Amniotic epithelial cell (primary cell): ENCODE measurements at regions not wholly inside any gene's neighbourhood (a gene's known extent, or its start where the extent isn't known, plus 50 kb on each side); places are given as distances from the start of the nearest gene placed in this dataset.
"Not testable (repeated sequence)": the region's sequence is repeated elsewhere in the genome, so short reads cannot be mapped to it uniquely, and the experiment has no call there.

Experiments used
- DNase-seq: peaks from one replicate; pipeline ENCODE4 v3.0.0-alpha.2; 2010; ENCODE audit warnings: low read depth

DNA sequence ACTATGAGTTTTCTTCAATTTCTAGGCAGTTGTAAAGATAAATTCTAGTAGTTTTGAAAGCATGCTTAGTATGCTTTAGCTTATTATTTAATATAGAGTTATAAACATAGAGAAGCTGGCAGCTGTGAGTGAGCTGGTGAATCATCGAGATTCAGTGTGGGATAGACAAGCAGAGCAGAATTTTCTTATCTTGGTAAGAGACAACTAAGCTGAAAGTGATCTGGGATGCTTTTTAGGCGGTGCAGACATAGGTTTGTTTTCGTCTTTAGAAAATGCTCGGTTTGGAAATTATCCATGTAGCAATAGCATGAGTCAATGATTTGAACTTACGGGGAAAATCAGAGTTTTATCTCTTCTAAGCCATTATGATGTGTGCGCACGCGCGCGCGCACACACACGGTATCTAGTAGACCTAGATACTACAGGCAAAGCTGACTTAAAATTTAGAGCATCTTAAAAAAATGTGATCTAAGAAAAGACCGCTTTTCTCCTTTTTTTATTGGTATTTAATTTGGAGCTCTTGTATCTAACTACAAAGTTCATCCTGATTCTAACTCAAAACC, 128.3 kb upstream of the MAP3K7 start:
- peak; percentile 97 for DNase-seq

DNA sequence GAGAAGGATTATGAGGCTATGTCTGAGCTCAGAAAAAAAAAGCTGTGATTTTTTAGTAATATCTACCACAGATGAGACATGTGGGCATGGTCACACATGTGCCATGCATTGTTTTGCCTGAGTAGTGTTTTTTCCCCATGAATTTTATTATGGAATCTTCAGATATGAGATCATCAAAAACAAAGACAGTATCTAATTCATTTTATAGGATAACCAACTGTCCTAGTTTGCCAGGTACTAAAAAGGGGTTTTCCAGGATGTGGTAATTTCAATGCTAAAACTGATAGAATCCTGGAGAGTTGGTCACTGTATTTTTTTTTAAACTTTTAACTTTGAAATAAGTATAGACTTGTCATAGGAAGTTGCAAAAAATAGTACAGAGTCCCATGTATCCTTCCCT, 127.4 kb upstream of the MAP3K7 start:
- DNase-seq, result peak; percentile 10

DNA sequence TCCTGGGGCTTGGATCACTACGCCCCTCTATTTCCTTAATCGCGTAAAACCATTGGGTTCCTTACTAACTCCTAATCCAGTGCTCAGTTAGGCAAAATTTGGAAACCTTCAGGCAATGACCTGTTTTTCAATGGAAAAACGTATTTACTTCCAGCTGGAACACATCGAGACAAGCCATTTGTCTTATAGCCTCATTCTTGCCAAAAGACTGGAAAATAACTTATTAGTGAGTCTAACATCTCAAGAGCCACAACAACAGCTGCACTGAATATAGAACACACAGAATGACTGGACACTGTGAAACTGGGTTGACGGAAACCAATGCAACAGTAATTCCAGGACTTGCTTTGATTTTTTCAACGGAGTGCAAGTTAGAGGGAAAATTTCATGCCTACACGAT, 125.2 kb upstream of the MAP3K7 start:
- peak; percentile 17 for DNase-seq

DNA sequence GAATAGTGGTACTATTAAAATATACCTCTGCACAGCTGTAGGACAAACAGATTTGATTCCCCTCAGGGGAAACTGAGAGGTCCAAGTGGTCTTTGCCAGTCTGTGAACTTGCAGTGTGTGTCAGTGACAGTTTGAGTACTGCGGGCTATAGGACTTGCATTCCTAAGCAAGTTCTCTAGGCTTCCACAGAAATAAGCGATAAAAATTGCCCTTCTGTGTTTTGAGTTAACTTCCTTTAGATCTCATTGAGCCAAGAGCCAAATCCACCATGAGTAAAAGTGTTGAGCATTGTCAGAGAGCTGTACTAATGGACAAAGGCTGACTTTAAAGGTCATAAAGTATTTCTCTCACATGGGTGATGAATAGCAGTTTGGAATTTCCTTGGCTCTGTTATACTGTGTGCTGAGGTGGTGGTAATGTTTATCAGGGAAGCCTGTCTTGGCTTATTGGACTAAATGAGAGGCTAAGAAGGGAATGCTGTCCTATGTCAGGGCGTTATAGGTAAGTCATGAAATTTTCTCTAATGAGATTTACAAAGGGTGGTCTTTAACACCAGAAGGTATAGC, 122.6 kb upstream of the MAP3K7 start:
- DNase-seq, result no peak

DNA sequence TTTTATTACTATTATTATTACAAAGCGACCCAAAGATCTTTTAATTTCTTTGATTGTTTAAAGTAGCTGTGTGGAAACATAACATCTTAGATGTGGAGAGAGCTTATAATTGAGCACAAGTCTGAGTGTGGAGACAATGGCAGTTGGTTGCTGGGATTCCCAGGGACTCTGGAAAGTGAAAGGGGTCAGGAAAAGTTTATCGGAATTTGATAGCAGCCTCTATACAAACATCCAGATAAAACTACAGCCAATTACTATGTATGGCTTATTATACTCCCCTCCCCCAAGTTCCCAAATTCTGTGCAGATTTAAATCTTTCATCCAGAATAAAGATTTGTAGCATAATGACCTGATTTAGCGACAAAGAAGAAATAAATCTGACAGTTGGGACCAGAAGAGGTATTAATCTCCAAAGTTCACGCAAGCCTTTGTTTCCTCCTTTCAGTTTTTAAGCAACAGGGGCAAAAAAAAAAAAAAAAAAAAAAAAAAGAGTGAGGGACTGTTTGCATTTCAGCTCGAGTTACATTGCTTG, 121.4 kb upstream of the MAP3K7 start:
- DNase-seq, result no peak

DNA sequence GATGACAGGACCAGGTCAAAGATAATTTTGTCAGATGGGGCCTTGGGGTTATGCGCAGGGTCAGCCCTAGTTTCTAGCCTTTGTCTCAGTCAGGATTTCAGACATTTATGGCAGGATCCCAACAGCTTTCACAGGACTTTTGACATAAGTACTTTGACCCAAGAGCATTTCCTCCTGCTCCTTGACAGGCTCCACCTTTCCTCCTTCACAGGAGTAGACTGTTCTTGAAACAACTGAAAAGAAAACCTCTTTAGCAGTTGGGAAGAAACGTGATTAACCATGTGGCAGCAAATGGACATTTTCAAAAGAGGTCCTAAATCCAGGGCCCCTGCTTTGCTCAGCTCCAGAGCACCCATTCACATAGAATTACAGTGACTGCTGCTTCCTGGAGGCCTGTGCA, 120.4 kb upstream of the MAP3K7 start:
- no peak for DNase-seq

DNA sequence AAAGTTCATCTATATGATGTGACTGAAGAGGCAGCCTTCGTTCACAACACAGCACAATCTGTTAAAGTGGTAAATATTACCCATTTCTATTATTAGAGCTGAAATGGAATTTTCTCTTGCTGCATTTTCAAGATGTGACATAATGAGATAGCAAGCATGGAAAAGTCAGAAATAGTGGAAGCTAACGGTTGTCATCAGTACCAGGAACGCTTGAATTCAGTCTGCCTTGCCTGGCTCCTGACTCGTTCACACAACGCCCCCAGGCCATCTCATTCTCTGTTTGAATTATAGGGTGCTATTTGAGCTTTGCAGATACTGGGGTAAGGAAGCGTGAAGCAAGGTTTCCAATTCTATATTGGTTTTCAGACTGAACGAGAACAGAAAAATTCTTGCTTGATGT, 116.5 kb upstream of the MAP3K7 start:
- DNase-seq, result no peak

DNA sequence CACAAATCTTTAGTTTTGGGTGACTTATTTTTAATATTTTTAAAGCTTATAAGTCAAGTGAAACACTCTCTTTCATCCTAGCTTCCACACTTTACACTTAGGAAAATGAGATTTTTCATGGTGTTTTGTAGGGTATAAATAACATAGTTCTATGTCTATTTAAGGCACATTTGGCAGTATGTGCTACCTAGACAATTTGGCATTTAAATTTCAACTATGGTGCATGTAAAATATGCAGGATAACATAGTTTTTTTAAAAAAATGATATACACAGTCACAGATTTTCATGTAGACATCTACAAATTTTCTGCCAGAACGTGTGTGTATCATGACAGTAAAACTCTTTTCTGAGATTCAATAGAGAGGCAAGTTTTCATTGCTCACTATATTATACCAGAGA, 115.1 kb upstream of the MAP3K7 start:
- DNase-seq, result no peak

DNA sequence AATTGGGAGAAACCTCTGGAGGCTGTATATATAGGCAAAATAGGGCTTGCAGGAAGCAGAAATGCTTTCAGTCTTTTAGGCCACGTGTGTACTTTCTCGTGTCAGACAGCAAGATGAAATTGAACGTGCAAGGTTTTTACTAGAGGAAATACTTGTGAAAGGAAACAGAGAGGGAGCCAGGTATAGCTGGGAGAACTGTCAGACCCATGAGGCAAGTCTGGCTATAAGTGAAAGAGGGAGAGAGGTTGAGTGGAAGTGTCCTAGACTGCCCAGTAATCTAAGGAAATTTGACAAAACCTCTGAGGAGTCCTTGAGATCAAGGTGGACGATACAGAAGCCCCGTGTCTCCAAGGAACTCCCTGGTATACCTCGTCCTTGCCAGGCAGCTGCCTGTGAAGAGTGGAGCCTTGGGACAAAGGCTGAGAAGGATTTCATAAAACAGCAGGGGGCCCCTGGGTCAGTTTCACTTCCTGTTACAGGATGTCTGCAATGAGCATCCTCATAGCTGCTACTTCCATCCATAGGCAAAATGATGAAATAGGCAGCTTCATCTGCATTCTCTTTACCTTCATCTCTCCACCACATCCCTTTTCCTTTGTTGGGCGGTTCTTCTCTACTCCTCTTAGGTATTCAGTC, 114.4 kb upstream of the MAP3K7 start:
- DNase-seq, result no peak

DNA sequence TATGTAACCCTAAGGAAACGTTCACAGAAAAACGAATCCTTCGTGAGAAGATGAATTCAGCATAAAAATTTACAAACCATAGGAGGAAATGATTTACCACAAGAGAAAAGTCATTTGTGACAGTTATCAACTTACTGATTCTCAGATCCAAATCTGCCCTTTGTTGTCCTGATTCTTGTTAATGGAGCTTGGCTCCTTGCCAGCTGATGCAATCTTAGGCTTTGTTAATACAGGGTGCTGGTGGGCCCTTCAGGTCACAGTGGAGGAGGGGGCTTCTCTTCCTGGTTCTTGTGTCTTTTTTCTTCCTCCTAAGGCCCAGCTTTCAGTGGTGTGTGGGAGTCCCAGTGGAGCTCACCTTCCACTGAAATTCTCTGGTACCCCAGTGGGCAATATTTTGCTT, 108.4 kb upstream of the MAP3K7 start:
- no peak for DNase-seq

DNA sequence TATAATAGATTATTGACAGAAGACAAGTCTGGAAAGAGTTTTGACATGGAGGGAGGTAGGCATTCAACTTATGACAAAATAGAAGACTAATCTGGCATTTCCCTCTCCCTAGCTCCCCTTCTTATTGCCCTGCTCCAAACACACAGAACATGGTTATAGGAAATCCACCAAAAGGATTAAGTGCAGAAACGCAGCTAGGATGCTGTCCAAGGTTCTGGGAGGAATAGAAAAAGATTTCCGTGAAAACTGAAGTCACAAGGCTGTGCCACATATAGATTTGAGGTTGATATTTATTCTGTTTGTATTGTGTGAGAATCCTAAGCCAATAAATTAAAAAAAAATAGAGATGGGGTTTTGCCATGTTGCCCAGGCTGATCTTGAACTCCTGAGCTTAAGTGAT, 107.9 kb upstream of the MAP3K7 start:
- DNase-seq, result no peak

DNA sequence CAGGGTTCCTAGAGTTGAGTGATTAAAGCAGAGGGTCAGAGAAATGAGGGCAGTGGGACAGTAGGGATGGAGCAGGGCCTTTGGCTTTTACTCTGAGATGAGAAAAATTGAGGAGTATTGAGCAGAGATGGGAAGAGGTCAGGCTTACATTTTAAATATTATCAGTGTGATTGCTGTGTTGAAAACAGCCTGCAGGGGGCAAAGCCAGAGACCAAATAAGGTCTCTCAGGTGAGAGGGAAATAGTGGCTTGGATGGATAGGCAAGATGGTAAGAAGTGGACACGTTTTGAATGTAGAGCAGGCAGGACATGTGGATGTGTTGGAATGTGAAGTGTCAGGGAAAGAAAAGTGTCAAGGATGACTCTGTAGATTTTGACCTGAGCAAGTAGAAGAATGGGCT, 105.0 kb upstream of the MAP3K7 start:
- DNase-seq, result no peak

DNA sequence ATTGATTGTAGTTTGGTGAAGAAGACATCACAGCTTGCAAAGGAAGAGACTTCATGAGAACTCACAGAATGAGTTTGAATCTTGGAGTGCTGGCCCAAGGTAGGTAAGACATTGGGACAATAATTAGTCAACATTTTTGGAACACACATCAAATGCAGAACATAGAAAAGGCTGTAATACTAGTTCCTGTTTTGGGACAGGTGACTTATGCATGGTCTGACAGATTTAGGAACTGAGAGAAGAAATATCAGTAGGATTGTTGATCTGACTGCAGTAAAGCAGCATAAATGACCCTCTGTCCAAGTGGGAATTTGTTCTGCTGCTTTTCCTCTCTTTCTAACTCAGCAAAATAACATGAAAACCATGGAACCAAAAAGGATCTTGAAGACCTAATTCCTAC, 102.3 kb upstream of the MAP3K7 start:
- no peak for DNase-seq

DNA sequence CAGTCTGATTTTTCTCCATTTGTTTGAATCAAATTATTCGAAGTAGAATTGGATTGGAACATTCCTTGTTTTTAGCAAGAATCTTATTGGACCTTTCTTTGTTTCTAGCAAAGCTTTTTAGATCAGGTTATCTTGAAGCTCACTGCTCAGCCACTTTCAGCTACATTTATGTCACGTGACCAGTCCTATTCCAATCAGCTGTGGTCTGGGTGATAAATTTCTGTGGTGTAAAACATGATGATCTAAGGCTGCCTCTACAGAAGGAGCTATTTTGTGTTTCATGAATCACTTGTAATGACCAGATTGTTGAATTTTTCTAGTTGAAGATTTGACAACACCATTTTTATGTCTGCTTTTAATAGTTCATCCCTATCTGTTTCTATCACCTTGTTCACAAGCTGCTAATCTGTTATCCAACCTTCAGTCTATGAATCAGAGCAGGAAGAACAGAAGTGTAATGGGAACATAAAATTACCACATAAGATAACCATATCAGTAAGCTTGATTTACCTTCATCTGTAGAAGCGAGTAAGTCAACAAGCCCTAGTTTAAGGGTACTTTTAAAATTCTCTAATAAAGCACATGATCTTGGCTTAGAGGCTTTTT, 101.0 kb upstream of the MAP3K7 start:
- peak; percentile 43 for DNase-seq

DNA sequence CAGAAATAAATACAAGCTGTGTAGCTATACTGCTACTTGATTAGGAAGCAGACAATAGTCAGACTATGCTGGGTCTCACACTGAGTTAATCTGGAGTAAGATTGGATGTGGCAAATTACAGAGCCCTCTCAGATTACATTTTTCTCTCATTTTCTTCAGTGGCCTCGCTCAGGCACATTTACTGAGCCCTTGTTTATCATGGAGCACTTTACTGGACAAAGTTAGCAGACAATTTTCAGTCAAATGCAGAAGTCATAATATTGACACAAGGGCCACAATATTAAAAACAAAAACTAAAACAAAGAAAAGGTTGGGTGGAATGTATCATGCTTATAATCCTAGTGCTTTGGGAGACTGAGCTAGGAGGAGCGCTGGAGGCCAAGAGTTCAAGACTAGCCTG, 95.0 kb upstream of the MAP3K7 start:
- DNase-seq, result no peak

DNA sequence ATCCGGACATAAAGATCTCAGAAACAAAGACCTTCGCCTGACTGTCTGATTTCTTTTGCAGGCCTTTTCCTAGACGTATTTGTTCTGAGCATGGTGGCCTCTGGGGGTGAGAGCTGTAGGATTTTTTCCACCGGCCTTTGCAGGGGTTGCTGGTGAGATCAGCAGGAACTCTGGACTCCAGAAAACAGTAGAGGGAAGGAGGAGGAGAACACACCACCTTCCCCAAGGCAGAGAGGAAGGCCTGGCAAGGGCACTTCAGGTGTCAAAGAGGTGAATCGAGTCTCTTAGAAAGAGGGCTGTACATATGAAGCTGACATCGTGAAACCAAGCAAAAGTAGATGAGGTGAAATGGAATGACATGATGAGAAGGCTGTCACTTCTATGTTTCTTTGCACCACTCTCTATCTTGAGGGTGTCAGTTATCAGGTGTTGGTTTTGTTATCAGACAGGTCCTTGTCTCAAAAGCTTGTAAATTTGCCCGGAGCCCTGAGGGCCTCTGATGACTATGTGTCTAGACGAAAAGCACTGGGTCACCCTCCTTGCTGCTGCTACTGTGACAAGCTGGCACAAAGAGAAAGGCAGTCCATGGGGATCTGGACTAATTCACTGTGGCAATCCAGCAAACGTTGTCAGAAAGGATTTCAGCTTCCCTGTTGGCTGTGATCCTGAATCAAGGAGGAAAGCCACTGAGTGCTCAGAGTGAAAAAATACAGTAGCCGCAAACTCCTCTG, 91.3 kb upstream of the MAP3K7 start:
- DNase-seq, result no peak

DNA sequence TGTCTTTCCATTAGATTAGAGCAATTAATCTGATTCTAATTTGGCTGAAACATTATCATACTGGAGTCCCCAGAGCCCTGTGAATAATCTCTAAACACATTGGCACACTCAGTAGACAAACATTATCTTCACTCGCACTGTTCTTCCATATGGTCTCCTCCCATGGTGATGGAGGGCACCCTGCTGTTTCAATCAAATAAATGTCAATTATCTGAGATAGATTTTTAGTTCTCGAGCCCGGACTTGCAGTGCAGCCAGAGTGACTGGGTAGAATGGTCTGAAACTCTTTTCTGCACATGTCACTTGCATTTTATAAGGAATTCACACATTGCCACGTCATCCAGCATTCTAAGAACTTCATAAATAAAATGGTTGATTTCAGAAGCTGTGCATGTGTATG, 90.6 kb upstream of the MAP3K7 start:
- DNase-seq, result no peak

DNA sequence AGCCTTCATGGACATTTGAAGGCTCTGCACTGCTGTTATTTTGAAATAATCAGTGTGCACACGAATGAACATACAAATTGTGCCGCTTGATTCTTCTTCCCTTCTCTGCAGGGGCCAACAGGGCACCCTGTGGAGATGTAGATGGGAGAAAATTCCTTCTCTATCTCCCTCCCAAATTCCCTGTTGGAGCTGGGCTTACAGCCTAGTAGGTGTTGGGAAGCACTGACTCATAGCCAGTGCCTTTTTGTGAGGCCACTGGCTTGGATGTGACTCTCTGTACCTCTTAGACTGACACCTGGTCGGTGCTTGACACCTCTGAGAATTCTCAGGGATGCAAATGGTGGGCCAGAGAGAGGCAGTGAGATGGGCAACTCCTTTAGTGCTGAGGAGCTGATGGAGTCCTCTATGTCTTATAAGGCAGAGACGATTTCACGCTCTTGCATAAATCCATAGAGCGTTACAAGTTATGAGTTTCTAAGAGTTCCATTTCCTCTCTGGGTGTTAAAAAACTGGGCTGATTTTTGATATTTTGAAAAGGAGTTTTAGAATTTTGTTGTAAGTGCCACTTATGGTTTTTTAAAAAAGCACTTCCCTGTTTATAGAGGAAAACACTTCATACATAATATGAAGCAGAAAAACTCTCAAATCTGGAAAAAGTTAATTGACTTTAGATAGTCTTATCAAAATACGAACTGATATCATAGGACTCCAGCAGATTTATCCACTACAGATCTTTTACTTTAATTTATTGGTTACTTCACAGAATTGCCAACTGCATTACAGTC, 89.8 kb upstream of the MAP3K7 start:
- DNase-seq, result no peak

DNA sequence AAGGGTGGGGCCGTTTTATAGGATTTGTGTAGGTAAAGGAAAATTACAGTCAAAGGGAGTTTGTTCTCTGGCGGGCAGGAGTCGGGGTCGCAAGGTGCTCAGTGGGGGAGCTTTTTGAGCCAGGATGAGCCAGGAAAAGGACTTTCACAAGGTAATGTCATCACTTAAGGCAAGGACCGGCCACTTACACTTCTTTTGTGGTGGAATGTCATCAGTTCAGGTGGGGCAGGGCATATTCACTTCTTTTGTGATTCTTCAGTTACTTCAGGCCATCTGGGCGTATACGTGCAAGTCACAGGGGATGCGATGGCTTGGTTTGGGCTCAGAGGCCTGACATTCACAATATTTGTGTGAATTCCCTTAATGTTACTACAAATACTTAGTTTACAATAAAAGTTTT, 88.2 kb upstream of the MAP3K7 start:
- not testable (repeated sequence) for DNase-seq

DNA sequence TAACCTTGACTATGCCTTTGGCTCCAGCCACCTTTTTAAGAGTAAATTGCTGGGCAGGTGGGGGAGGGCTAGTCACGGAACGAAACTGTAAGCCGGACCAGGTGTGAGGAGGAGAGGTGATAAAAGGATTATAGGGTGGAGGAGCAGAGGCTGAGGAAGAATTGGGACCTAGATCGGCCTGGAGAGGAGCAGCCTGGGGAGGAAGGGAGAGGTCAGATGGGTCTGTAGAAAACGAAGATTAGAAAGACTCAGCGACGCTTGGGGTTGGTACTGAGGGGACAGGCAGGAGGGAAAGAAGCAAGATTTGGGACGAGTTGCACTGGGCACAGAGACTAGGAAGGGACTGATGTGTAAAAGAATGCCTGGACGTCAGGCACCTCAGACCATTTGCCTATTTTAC, 87.2 kb upstream of the MAP3K7 start:
- DNase-seq, result not testable (repeated sequence)

DNA sequence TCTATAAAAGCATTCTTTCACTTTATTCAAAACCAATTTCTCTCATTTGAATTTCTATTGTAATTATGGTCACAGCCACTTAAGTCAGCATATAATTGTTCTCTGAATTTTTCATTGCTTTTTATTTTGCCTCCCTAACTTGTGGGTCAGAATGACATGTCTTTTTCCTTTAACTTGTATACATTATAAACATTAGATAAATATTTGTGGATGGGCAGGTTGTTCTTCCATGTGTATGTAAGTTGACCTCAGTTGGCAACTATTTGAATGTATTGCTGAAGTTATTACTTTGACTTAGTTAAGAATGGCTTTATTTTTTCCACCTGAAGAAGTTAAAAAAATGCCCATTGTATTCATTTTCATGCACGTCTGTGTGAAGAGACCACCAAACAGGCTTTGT, 83.0 kb upstream of the MAP3K7 start:
- no peak for DNase-seq

DNA sequence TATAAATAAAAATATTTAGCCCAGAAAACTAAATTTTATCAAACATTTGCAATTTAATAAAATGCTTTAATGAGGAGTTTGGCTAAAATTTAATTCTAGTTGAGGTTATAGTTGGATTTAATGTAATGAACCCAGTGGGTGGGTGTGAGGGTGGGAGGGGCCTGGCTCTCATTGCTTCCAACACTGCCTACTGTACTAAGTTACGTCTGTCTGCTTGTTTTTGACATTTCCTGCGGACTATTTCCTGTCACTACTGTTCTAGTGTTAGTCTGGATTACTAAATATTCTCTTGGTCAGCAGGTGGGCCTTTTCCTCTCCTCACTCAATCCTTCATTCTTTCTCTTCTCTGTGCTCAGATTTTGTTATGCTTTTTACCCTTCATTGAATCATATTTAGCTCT, 82.5 kb upstream of the MAP3K7 start:
- DNase-seq, result no peak
